ENCODE measurements at regions not wholly inside any gene's neighbourhood (a gene's known extent, or its start where the extent isn't known, plus 50 kb on each side); places are given as distances from the start of the nearest gene placed in this dataset.
A peak's percentile ranks its signal among the peaks of the same experiment; 100 is the strongest.

GRCh38 chrX:45472968-45473367, 272.3 kb upstream of the DIPK2B start:
- BruUV-seq (replicated peaks) = no TSS peak
- POLR2A ChIA-PET (ENCODE audit: unreplicated experiment) = no interaction called here
- H3K4me2 ChIP-seq (ENCODE audit: low read depth, low read length) = peak overlapping the region; percentile 76

More at GRCh38 chrX:45472968-45473367, 272.3 kb upstream of the DIPK2B start:
- Histone ChIP-seq H4K91ac (ENCODE audit: insufficient read depth, low read depth, low read length) (no peak overlapping the region), H3K14ac (replicated peaks; ENCODE audit: low read depth, low read length) (no peak overlapping the region), H3K27me3 (ENCODE audit: control insufficient read depth, insufficient read depth, low read length) (no peaks in the 10 kb centered on the region; the same call in 1 of the 2 replicates), H2BK15ac (ENCODE audit: low read depth, low read length) (no peak overlapping the region), H4K5ac (ENCODE audit: low read depth, low read length) (no peak overlapping the region), H3K4me3 (ENCODE audit: insufficient read depth, low read depth, low read length) (no peak overlapping the region), H3K36me3 (ENCODE audit: control insufficient read depth, insufficient read depth, low read length) (no peaks in the 10 kb centered on the region), H4K20me1 (ENCODE audit: insufficient read depth, low read length) (no peaks in the 10 kb centered on the region), H3K27ac (ENCODE audit: insufficient read depth, low read length) (no peak overlapping the region), H4K8ac (ENCODE audit: low read depth in 2 of 2, low read length in 2 of 2) (no peak overlapping the region; a peak in 1 of 4 replicates), H3K9me1 (ENCODE audit: insufficient read depth, low read length) (no peaks in the 10 kb centered on the region), H2AK9ac (replicated peaks; ENCODE audit: low read depth, low read length, poor library complexity) (no peak overlapping the region), H2BK120ac (ENCODE audit: low read depth, low read length) (0 out of 2 replicates have a peak overlapping the region, but pooled peaks have one; percentile 38), H3K4ac (ENCODE audit: low read depth, low read length) (no peak overlapping the region), H3K9me3 (ENCODE audit: control insufficient read depth, insufficient read depth, low read length) (peaks cover 5% of the 10 kb centered on the region), H2AK5ac (ENCODE audit: low read depth, low read length) (no peak overlapping the region), H3K4me1 (ENCODE audit: control insufficient read depth, insufficient read depth, low read length) (0 out of 2 replicates have a peak, but pooled peaks cover 2% of the 10 kb centered on the region), H2BK5ac (ENCODE audit: low read depth, low read length, poor library complexity, severe bottlenecking) (peak overlapping the region; percentile 78), H2AFZ (replicated peaks; ENCODE audit: low read length, poor library complexity) (no peak overlapping the region), H3K18ac (ENCODE audit: low read depth, low read length) (peak overlapping the region; percentile 58; the same call in 1 of the 2 replicates), H3K9ac (ENCODE audit: low read depth, low read length) (no peak overlapping the region), H3K56ac (ENCODE audit: extremely low read depth, insufficient read depth, low read length) (no peak overlapping the region), H3K79me1 (ENCODE audit: low read depth in 1 of 2, low read length in 2 of 2) (no peaks in the 10 kb centered on the region), H3K23ac (ENCODE audit: low read depth, low read length) (no peak overlapping the region), H2BK20ac (ENCODE audit: low read depth, low read length) (no peak overlapping the region)
- TF ChIP-seq NFE2L2 (IDR thresholded peaks at IDR 0.05; ENCODE audit: low read depth, low read length) (no peak), RCOR1 (IDR thresholded peaks at IDR 0.05; ENCODE audit: insufficient replicate concordance, low read length) (no peak), CEBPB (IDR thresholded peaks at IDR 0.05; ENCODE audit: low read depth, low read length) (no peak), RFX5 (IDR thresholded peaks at IDR 0.05; ENCODE audit: low read depth, low read length) (no peak), POLR2A (IDR thresholded peaks at IDR 0.05; ENCODE audit: low read depth, low read length) (no peak), CTCF (conservative IDR thresholded peaks at IDR 0.05; ENCODE audit: low read depth, low read length) (no peak), BHLHE40 (IDR thresholded peaks at IDR 0.05; ENCODE audit: low read depth, low read length) (no peak), USF2 (IDR thresholded peaks at IDR 0.05; ENCODE audit: low read depth, low read length) (no peak), CHD1 (IDR thresholded peaks at IDR 0.05; ENCODE audit: low read depth, low read length) (no peak), MAFK (IDR thresholded peaks at IDR 0.05; ENCODE audit: low read depth, low read length) (no peak), MXI1 (IDR thresholded peaks at IDR 0.05; ENCODE audit: borderline replicate concordance, low read depth, low read length) (no peak), SMC3 (IDR thresholded peaks at IDR 0.05; ENCODE audit: low read depth, low read length) (no peak), FOS (IDR thresholded peaks at IDR 0.05; ENCODE audit: low read depth, low read length) (no peak), RAD21 (IDR thresholded peaks at IDR 0.05; ENCODE audit: low read length) (no peak), MAZ (IDR thresholded peaks at IDR 0.05; ENCODE audit: borderline replicate concordance, low read depth, low read length) (no peak)
- ATAC-seq (ENCODE audit: low read depth) (peak; percentile 35; the same call in 1 of the 2 replicates), DNase-seq (peak; percentile 68)
- dilution Hi-C loops (cut with HindIII; ENCODE audit: low sequenced_read_pairs, unreplicated experiment) = no loop called here
- in situ Hi-C loops (cut with MboI; ENCODE audit: low sequenced_read_pairs) = no loop called here
- intact Hi-C loops (cut with micrococcal nuclease) = no loop called here
- CTCF ChIA-PET = no interaction called here
- WGBS, 2 experiments (ENCODE audit: extremely low coverage in 2 of 2, insufficient read length in 1 of 2) = no CpG with 5 or more reads among the region's 1 CpG

Measured in IMR-90 (cell line).